GM21515 (cell line): ENCODE measurements at regions not wholly inside any gene's neighbourhood (a gene's known extent, or its start where the extent isn't known, plus 50 kb on each side); places are given as distances from the start of the nearest gene placed in this dataset.

Source experiments
- ATAC-seq: cut with Tn5 transposase; IDR thresholded peaks from one replicate; pipeline ENCODE4 v1.9.1; 2021; ENCODE audit not compliant: unreplicated experiment

DNA sequence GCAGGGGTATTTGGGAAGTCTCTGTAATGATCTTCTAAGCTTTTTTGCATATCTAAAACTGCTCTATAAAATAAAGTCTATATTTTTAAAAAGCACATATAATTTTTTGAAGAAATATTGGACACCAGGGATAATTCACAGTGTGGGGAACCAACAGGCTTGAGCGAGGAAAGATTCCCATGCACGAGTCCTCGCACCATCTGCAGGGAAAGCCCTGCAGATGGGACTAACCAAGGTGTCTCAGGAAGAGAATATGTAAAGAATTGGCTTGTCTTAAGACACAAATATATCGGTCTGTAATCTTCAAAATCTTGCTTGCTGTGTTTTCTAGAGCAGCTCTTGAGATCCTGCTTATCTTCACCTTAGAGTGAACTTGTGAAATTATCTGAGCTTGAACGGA, 77.2 kb upstream of the SEMA6D start:
- no peak for ATAC-seq

GRCh38 chr15:47640901-47641300, 76.4 kb upstream of the SEMA6D start:
- no peak for ATAC-seq

GRCh38 chr15:47644722-47645121, 72.6 kb upstream of the SEMA6D start:
- ATAC-seq = no peak

- no peak for ATAC-seq
Observed at GRCh38 chr15:47650564-47650963, 66.7 kb upstream of the SEMA6D start.

- ATAC-seq = no peak
Observed at GRCh38 chr15:47652328-47652727, 65.0 kb upstream of the SEMA6D start.

GRCh38 chr15:47652844-47653243, 64.5 kb upstream of the SEMA6D start:
- ATAC-seq = no peak

DNA sequence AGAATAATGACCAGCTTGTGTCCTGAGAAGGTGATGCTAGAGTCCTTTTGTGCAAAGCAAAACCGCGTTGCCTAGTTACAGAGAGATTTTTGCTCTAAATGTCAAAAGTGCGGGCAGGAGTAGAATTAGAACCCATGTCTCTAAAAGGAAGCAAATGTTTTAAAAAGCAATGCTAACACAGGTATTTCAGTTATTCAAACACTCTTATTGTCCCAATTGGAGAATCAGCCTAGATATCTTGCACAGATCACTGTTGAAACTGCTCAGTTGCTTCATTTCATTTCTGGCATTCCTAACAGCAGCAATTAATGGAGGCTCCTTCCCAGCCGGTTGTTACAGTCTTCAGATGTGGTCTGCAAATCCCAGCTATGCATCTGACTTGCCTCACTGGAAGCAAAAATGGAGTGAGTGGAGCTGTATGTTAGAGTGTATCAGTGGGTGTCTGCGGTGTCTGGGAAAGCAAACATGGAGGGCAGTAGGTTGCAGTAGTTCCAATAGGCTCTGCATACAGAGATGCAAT, 55.6 kb upstream of the SEMA6D start:
- no peak for ATAC-seq

GRCh38 chr15:47663101-47663500, 54.2 kb upstream of the SEMA6D start:
- ATAC-seq = no peak
